ENCODE measurements at regions not wholly inside any gene's neighbourhood (a gene's known extent, or its start where the extent isn't known, plus 50 kb on each side); places are given as distances from the start of the nearest gene placed in this dataset.

- TF ChIP-seq CTCF (conservative IDR thresholded peaks at IDR 0.05; ENCODE audit: low read depth, low read length) (no peak), EZH2phosphoT487 (IDR thresholded peaks at IDR 0.05; ENCODE audit: borderline replicate concordance, low read length) (no peak), EZH2 (IDR thresholded peaks at IDR 0.05; ENCODE audit: low read length, unreplicated experiment) (no peak)
These were observed 367.3 kb upstream of the CHRM2 start for GRCh38 chr7:136501151-136501550.
